Glomerular visceral epithelial cell (primary cell): ENCODE measurements at regions not wholly inside any gene's neighbourhood (a gene's known extent, or its start where the extent isn't known, plus 50 kb on each side); places are given as distances from the start of the nearest gene placed in this dataset.
"Not testable (repeated sequence)": the region's sequence is repeated elsewhere in the genome, so short reads cannot be mapped to it uniquely, and the experiment has no call there.

Experiments used
- DNase-seq: peaks from one replicate; pipeline ENCODE4 v3.0.0-alpha.2; 2016; ENCODE audit errors: extremely low spot score

GRCh38 chr6:86476311-86476710, 461.0 kb upstream of the HTR1E start:
- no peak for DNase-seq

GRCh38 chr6:86474081-86474480, 463.2 kb upstream of the HTR1E start:
- DNase-seq: no peak

GRCh38 chr6:86471791-86472190, 465.5 kb upstream of the HTR1E start:
- no peak for DNase-seq

- DNase-seq: no peak
These were observed 477.4 kb upstream of the HTR1E start for GRCh38 chr6:86459978-86460377.

GRCh38 chr6:86456821-86457220, 480.5 kb upstream of the HTR1E start:
- DNase-seq: no peak

GRCh38 chr6:86453232-86453631, 484.1 kb upstream of the HTR1E start:
- no peak for DNase-seq

GRCh38 chr6:86448398-86448797, 488.9 kb upstream of the HTR1E start:
- no peak for DNase-seq

GRCh38 chr6:86440608-86441007, 496.7 kb upstream of the HTR1E start:
- no peak for DNase-seq

GRCh38 chr6:86423571-86423970, 513.8 kb upstream of the HTR1E start:
- no peak for DNase-seq

- DNase-seq: no peak
These were observed 525.3 kb upstream of the HTR1E start for GRCh38 chr6:86412057-86412456.

- no peak for DNase-seq
These were observed 530.2 kb upstream of the HTR1E start for GRCh38 chr6:86407128-86407527.

GRCh38 chr6:86392850-86393249, 544.5 kb upstream of the HTR1E start:
- DNase-seq: not testable (repeated sequence)

GRCh38 chr6:86380571-86381125, 556.7 kb upstream of the HTR1E start:
- no peak for DNase-seq

GRCh38 chr6:86357877-86358276, 579.5 kb upstream of the HTR1E start:
- DNase-seq: no peak

GRCh38 chr6:86355271-86355670, 582.1 kb upstream of the HTR1E start:
- no peak for DNase-seq

- no peak for DNase-seq
These were observed 605.4 kb upstream of the HTR1E start for GRCh38 chr6:86331919-86332318.

GRCh38 chr6:86331265-86331840, 606.0 kb upstream of the HTR1E start:
- DNase-seq: no peak

GRCh38 chr6:86306210-86306609, 631.1 kb upstream of the HTR1E start:
- no peak for DNase-seq

GRCh38 chr6:86285876-86286275, 643.2 kb upstream of the SYNCRIP start:
- no peak for DNase-seq

GRCh38 chr6:86284809-86285480, 642.3 kb upstream of the SYNCRIP start:
- DNase-seq: not testable (repeated sequence)

- not testable (repeated sequence) for DNase-seq
These were observed 640.9 kb upstream of the SYNCRIP start for GRCh38 chr6:86283596-86283995.

GRCh38 chr6:86276056-86276455, 633.4 kb upstream of the SYNCRIP start:
- no peak for DNase-seq

- DNase-seq: no peak
These were observed 631.2 kb upstream of the SYNCRIP start for GRCh38 chr6:86273936-86274335.
